ENCODE measurements at regions not wholly inside any gene's neighbourhood (a gene's known extent, or its start where the extent isn't known, plus 50 kb on each side); places are given as distances from the start of the nearest gene placed in this dataset.
"Not testable (repeated sequence)": the region's sequence is repeated elsewhere in the genome, so short reads cannot be mapped to it uniquely, and the experiment has no call there.

DNA sequence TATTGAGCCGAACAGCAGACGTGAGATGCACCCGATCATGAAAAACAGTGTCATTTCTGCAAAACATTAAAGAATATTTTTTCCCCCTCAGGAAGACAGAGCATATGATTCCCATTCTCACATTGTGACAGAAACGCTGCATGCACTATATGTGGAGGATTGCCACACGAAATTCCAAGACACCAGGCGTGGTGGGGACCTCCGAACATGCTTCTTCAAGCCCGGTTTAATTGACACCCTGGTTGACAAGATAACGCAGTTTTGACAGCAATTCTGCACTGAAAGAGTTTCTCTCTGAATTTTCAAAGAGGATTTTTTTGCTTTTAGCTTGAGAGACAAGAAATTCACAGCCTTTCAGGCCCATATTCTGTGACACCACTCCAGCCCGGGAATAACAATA lies 442.8 kb upstream of the NRP1 start:
- DNase-seq (no peak), ATAC-seq (no peak)
- intact Hi-C loops (cut with DNase I) = no loop called here

- no peak for DNase-seq
- intact Hi-C loops (cut with DNase I) = no loop called here
- ATAC-seq = no peak
These were observed 442.1 kb upstream of the NRP1 start for GRCh38 chr10:33776419-33777070.

DNA sequence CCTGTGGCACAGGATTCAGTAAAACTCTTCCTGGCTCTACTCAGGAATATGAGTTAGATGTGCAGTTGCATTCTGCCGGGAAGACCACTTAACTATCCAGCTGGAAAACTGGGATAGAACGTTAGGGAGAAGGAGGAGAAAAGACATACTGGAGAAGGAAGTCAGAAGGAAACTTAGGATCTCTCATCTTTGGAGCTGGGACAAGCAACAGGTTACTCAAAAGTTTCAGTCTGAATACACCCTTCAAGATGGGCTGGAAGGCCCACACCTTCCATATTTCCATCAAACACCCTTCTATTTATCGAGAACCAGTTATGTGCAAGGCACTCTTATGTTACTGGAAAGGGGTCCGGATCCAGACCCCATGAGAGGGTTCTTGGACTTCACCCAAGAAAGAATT lies 440.4 kb upstream of the NRP1 start:
- no peak for DNase-seq
- ATAC-seq = no peak
- intact Hi-C loops (cut with DNase I) = no loop called here

DNA sequence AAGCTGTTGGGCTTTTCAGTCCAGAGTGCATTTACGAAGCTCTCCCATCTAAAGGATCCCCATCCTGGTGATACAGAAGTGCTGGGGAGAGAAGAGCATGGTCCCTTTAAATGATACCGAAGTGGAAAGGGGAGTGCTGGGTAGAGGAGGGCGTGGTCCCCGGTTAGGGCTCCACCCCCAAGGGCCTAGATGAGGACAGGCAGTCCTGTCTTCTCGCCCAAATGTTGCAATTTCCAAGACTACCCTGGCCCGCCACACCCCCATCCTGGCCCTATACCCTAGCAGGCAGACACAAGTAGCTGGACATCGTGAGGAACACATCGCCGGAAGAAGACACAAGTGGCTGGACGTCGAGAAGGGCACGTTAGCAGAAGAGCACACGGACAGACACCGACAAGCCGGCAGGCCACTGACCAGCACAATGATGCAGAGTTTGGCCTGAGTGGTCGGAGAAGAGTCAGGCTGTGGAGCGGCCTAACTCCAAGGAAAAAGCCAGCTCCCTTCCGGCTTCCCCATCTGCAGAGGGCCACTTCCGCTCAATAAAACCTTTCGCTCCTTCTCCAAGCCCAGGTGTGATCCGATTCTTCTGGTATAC lies 439.5 kb upstream of the NRP1 start:
- intact Hi-C loops (cut with DNase I) = no loop called here
- no peak for DNase-seq
- ATAC-seq = no peak

DNA sequence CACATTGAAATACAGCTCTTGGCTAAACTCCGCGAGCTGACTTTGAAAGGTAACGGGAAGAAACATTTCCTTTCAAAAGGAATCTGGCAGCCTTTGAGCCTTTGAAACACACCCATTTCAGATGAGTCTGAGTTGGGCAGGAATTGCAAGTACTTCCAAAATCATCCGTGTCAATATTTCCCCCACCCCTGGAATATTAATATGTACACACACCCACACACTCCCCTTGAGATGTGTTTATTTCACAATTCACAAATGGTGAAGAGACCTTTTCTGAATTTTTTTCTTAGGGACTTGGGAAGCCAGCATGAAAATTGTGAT lies 438.7 kb upstream of the NRP1 start:
- intact Hi-C loops (cut with DNase I) = no loop called here
- no peak for DNase-seq
- ATAC-seq = no peak

DNA sequence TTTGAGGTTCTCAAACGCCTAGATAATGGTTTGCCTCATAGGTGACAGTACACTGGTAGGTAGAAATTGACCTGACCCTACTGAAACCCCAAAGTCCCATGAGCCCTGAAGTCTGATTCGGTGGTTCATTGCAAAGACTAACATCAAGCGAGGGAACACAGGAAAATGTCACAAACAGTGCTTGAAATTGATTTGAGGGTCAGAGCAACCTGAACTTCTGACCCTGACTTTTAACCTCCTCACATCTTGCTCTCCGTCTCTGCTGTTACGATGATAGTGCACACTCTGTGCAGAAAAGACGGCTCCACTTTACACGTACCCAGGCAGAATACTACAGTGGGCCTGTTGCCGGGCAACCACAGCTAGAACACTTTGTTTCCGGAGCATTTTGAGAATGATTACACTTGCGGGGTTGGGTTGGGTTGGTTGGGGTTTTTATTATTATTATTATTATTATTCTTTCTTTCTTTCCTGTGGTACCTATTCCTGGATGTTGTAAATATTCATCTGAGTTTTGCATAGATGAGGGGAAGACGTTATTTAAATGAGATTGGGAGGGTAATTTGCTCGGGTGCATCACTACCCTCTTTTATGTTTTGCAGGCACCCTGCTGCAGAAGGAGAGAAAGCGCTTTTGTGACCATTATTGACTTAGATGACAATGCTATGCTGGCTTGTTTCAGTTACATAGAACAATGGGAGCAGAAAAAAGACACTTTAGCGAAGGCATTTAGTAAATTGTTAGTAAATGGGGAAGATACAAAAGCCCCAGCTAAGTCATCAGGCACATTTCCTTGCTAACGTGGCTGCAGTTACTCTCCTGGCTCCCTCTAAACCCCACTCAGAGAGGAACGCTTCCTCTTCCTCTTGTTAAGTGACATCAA lies 438.1 kb upstream of the NRP1 start:
- ATAC-seq (peak; percentile 61 to 76), DNase-seq (peak; percentile 30)
- intact Hi-C loops (cut with DNase I) = no loop called here

DNA sequence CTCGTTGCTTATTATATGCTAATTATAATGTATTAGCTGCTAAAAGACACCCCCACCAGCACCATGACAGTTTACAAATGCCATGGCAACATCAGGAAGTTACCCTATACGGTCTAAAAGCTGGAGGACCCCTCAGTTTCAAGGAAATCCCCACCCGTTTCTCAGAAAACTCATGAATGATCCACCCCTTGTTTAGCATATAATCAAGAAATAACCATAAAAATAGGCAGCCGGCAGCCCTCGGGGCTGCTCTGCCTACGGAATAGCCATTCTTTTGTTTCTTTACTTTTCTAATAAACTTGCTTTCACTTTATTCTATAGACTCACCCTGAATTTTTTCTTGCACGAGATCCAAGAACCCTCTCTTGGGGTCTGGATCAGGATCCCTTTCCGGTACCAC lies 437.4 kb upstream of the NRP1 start:
- ATAC-seq; DNase-seq; intact Hi-C loops (cut with DNase I): not testable (repeated sequence)

- intact Hi-C loops (cut with DNase I) = no loop called here
- DNase-seq = no peak
- ATAC-seq = no peak
These were observed 430.3 kb upstream of the NRP1 start for GRCh38 chr10:33764694-33765185.

GRCh38 chr10:33760056-33760943 lies 425.8 kb upstream of the NRP1 start:
- DNase-seq (no peak), ATAC-seq (no peak)
- intact Hi-C loops (cut with DNase I) = no loop called here

DNA sequence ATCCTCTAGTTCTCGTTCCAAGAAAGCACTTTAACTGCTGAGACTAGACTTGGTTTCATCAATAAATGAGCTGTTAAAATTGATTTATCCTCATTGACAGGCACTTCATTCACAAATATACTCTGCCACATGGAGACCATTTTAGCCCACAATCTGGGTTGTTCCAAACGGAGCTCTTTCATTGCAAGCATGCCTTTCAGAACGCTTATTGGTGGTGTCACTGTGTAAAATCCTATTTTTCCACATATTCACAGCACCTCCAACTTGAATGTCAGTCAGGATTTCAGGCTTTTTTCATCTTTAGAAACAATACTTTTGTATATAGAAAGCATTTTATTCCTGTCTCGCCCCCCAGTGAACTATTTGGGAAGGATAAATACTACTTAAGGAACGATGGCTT lies 424.7 kb upstream of the NRP1 start:
- intact Hi-C loops (cut with DNase I) = no loop called here
- DNase-seq = no peak
- no peak for ATAC-seq

DNA sequence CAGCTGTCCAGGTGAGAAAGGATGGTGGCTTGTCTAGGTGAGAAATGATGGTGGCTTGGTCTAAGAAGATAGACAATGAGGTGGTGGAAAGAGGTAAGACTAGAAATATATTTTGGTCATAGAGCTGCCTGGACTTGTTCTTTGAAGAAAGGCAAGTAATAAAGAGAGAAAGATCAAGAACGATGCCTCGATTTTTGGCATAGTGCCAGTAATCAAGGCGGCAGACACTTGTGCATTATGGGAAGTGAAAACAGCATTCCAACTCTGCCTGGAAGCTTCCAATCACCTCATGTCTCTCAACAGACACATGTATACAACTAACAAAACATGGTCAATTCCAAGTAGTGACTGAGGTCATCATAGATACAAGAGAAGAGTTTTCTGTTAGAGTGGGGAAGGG lies 423.8 kb upstream of the NRP1 start:
- intact Hi-C loops (cut with DNase I) = no loop called here
- no peak for DNase-seq
- no peak for ATAC-seq

DNA sequence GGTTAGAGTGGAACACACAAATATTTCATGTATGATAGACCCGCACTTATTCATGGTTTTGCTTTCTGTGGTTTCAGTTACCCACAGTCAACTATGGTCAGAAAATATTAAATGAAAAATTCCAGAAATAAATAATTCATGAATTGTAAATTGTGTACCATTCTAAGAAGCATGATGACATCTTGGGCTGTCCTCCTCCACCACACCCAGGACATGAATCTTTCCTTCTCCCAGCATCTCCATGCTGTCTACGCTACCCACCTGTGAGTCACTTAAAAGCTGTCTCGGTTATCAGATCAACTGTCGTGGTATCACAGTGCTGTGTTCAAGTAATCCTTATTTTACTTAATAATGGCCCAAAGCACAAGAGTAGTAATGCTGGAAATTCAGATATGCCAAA lies 419.6 kb upstream of the NRP1 start:
- intact Hi-C loops (cut with DNase I) = no loop called here
- ATAC-seq = no peak

DNA sequence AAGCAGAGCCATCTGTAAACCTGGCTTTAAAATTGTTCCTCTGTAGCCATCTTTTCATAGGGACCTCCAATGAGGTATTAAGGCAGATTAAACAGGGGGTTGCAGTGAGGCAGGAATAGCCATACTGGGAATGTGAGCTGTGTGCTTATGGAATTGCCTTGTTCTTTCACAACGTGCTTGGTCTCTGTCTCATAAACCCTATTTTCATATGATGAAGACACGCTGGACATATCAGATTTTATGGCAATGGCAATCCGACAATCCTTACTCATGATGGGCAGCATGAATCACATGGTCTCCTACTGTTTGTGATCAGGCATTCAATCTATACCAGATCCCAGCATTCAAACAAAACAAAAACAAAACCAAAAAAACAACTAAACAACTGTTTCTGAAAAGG lies 418.9 kb upstream of the NRP1 start:
- DNase-seq (no peak), ATAC-seq (no peak)
- intact Hi-C loops (cut with DNase I) = no loop called here

More for the DNA sequence above, 419.6 kb upstream of the NRP1 start:
- DNase-seq = no peak

GRCh38 chr10:33749790-33750189 lies 415.3 kb upstream of the NRP1 start:
- DNase-seq = no peak
- peak; percentile 51 to 53 for ATAC-seq
- intact Hi-C loops (cut with DNase I) = no loop called here

GRCh38 chr10:33749067-33749735 lies 414.7 kb upstream of the NRP1 start:
- ATAC-seq = no peak
- intact Hi-C loops (cut with DNase I) = no loop called here
- DNase-seq = no peak

DNA sequence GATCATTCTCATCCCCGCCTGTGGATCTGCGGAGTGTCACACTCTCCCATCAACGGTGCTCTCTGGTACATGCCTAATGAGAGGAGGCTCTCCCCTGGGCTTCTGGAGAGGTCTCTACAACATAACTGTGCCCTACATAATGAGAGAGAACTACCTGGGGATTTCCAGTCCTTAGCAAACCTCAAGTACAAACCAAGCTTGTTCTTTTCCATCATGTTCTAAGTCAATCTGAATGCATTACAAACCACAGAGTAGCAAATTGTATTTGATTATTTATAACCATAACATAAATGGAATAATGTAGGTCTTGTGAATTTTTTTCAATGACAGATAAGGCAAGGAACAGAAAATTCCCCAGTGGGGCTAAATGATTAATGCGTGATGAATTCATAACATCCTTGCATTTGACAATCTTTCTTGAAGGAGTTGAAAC lies 412.4 kb upstream of the NRP1 start:
- ATAC-seq (no peak), DNase-seq (no peak)
- intact Hi-C loops (cut with DNase I) = no loop called here

GRCh38 chr10:33746186-33746585 lies 411.7 kb upstream of the NRP1 start:
- ATAC-seq (no peak), DNase-seq (no peak)
- intact Hi-C loops (cut with DNase I) = no loop called here

- no peak for ATAC-seq
- intact Hi-C loops (cut with DNase I) = no loop called here
- no peak for DNase-seq
These were observed 409.0 kb upstream of the NRP1 start for GRCh38 chr10:33743429-33743857.

GRCh38 chr10:33739031-33739430 lies 404.6 kb upstream of the NRP1 start:
- intact Hi-C loops (cut with DNase I) = no loop called here

More at GRCh38 chr10:33739031-33739430, 404.6 kb upstream of the NRP1 start:
- ATAC-seq (no peak), DNase-seq (no peak)
